GM12878 (cell line): ENCODE measurements at regions not wholly inside any gene's neighbourhood (a gene's known extent, or its start where the extent isn't known, plus 50 kb on each side); places are given as distances from the start of the nearest gene placed in this dataset.

Experiments
- ATAC-seq: fragments of 200-7000 bp; cut with Tn5 transposase; 3 replicates; pipeline ENCODE4 v1.9.1; 2020; ENCODE audit warnings: mild to moderate bottlenecking, moderate library complexity
- BruUV-seq: library from RNA; stranded (reverse); fragments of 400-500 nt; replicated peaks from 2 replicates; lab custom pipeline; 2021; lab: Mats Ljungman, UMichigan
- CTCF ChIA-PET: fragments of 300-600 bp; sonication (Branson Sonifier 250); formaldehyde crosslinking; extraction: SDS; loops from one replicate; lab custom pipeline; 2021; ENCODE audit warnings: inconsistent platforms; lab: Yijun Ruan, JAX
- POLR2A ChIA-PET: fragments of 350-600 bp; formaldehyde crosslinking; extraction: SDS; loops from one replicate; lab custom pipeline; 2021; ENCODE audit warnings: inconsistent platforms; lab: Charles Lee
- RAD21 ChIA-PET: fragments of 300-600 bp; sonication (Branson Sonifier 250); formaldehyde crosslinking; loops from one replicate; lab custom pipeline; 2023; ENCODE audit warnings: antibody characterized with exemption; ENCODE audit not compliant: unreplicated experiment; lab: Charles Lee
- SMC1A ChIA-PET: fragments of 300-600 bp; sonication (Branson Sonifier 250); formaldehyde crosslinking; loops from one replicate; lab custom pipeline; 2023; ENCODE audit not compliant: unreplicated experiment, uncharacterized antibody; lab: Charles Lee
- DNase-seq: peaks from one replicate; pipeline ENCODE4 v3.0.0-alpha.2; 2011; ENCODE audit warnings: low read depth, low spot score
- FAIRE-seq: peaks from 3 replicates; lab custom pipeline; 2011; peaks lifted over from hg19 to GRCh38; lab: Jason Lieb, UNC
- H2AFZ ChIP-seq: 2 replicates; pipeline ENCODE4 v1.6.0; 2011; ENCODE audit warnings: low read depth, low read length, control low read depth; ENCODE audit not compliant: control insufficient read depth
- H3K27ac ChIP-seq: 2 replicates; pipeline ENCODE4 v1.5.1; 2011; ENCODE audit warnings: control low read depth; ENCODE audit not compliant: control insufficient read depth, insufficient read depth
- H3K27me3 ChIP-seq, 2 experiments: replicated peaks in 1 of 2; 2 replicates each; pipeline versions ENCODE4 v1.6.0 to v1.6.1; 2011; ENCODE audit warnings: low read length in 1 of 2; ENCODE audit not compliant: control insufficient read depth in 2 of 2, insufficient read depth in 2 of 2
- H3K36me3 ChIP-seq, 2 experiments: 2 replicates each; pipeline ENCODE4 v1.5.1; 2011; ENCODE audit warnings: low read length in 1 of 2; ENCODE audit not compliant: control insufficient read depth in 2 of 2, insufficient read depth in 2 of 2
- H3K4me1 ChIP-seq: 2 replicates; pipeline ENCODE4 v1.6.1; 2011; ENCODE audit warnings: mild to moderate bottlenecking, low read length, moderate library complexity, mixed read lengths; ENCODE audit not compliant: control insufficient read depth, insufficient read depth
- H3K4me2 ChIP-seq: 2 replicates; pipeline ENCODE4 v1.6.0; 2011; ENCODE audit warnings: control low read depth; ENCODE audit not compliant: control insufficient read depth, insufficient read depth
- H3K4me3 ChIP-seq: fragments of 200-600 bp; sonication (generic); 2 replicates; pipeline ENCODE4 v1.5.1; 2016
- H3K79me2 ChIP-seq: 2 replicates; pipeline ENCODE4 v1.6.0; 2011; ENCODE audit warnings: low read length; ENCODE audit not compliant: control insufficient read depth, insufficient read depth
- H3K9ac ChIP-seq: 2 replicates; pipeline ENCODE4 v1.8.0; 2011; ENCODE audit warnings: low read length, control low read depth, mixed read lengths; ENCODE audit not compliant: control insufficient read depth, insufficient read depth
- H3K9me3 ChIP-seq: replicated peaks from 3 replicates; pipeline ENCODE4 v1.5.1; 2011; ENCODE audit warnings: mild to moderate bottlenecking, low read length; ENCODE audit not compliant: control insufficient read depth, insufficient read depth
- H4K20me1 ChIP-seq: 2 replicates; pipeline ENCODE4 v1.6.0; 2011; ENCODE audit not compliant: control insufficient read depth, insufficient read depth
- CBX5 ChIP-seq: sonication (generic); IDR thresholded peaks from 2 replicates; pipeline ENCODE4 v1.6.1; 2016; ENCODE audit warnings: low read depth, moderate library complexity, mild to moderate bottlenecking, inconsistent platforms
- CREB1 ChIP-seq: IDR thresholded peaks from 2 replicates; pipeline ENCODE4 v1.6.1; 2012; ENCODE audit warnings: low read depth, mild to moderate bottlenecking, inconsistent platforms
- ETV6 ChIP-seq, 2 experiments: fragments of 450-650 bp in 1 of 2; IDR thresholded peaks in 1 of 2; conservative IDR thresholded peaks in 1 of 2; 2 replicates each; pipeline ENCODE4 v1.6.1; 2014; ENCODE audit warnings: antibody characterized with exemption in 1 of 2, borderline replicate concordance in 1 of 2, low read depth in 1 of 2, mild to moderate bottlenecking in 1 of 2, moderate library complexity in 1 of 2
- JUNB ChIP-seq: IDR thresholded peaks from 2 replicates; pipeline ENCODE4 v1.6.1; 2016; ENCODE audit warnings: antibody characterized with exemption, mild to moderate bottlenecking
- NFYA ChIP-seq: IDR thresholded peaks from 2 replicates; pipeline ENCODE4 v1.6.1; 2011; ENCODE audit warnings: low read depth, mild to moderate bottlenecking, low read length, improper control_type of control experiment, borderline replicate concordance
- PAX8 ChIP-seq: fragments of 450-650 bp; IDR thresholded peaks from 2 replicates; pipeline ENCODE4 v1.6.1; 2017; ENCODE audit warnings: mild to moderate bottlenecking, moderate library complexity
- STAT1 ChIP-seq: fragments of 450-650 bp; conservative IDR thresholded peaks from 2 replicates; pipeline ENCODE4 v1.6.1; 2014; ENCODE audit warnings: antibody characterized with exemption, mild to moderate bottlenecking
- TCF12 ChIP-seq: IDR thresholded peaks from 2 replicates; pipeline ENCODE4 v1.6.1; 2011; ENCODE audit warnings: low read depth, mild to moderate bottlenecking, low read length
- ZNF207 ChIP-seq: fragments of 450-650 bp; IDR thresholded peaks from 2 replicates; pipeline ENCODE4 v1.6.1; 2014; ENCODE audit warnings: antibody characterized with exemption, mild to moderate bottlenecking, borderline replicate concordance
- in situ Hi-C: fragments of 300-500 bp; cut with MboI; formaldehyde crosslinking; loops from 9 replicates; pipeline ENCODE4 v1.14.3; 2018; ENCODE audit warnings: mixed read lengths
- intact Hi-C: fragments of 100-400 bp; cut with micrococcal nuclease; formaldehyde crosslinking; loops from one replicate; pipeline ENCODE4 v1.14.2; 2022; ENCODE audit not compliant: unreplicated experiment
- TF ChIP-seq, protein P1 (sequence below): fragments of 450-650 bp; formaldehyde crosslinking; IDR thresholded peaks from 2 replicates; pipeline ENCODE4 v1.4.0; 2020; ENCODE audit warnings: mild to moderate bottlenecking, moderate library complexity
- TF ChIP-seq, protein P2 (sequence below): IDR thresholded peaks from 2 replicates; pipeline ENCODE4 v1.6.1; 2012; ENCODE audit warnings: low read depth, low read length, improper control_type of control experiment
- TF ChIP-seq, protein P3 (sequence below): fragments of 450-650 bp; IDR thresholded peaks from 2 replicates; pipeline ENCODE4 v1.6.1; 2017; ENCODE audit warnings: borderline replicate concordance

DNA sequence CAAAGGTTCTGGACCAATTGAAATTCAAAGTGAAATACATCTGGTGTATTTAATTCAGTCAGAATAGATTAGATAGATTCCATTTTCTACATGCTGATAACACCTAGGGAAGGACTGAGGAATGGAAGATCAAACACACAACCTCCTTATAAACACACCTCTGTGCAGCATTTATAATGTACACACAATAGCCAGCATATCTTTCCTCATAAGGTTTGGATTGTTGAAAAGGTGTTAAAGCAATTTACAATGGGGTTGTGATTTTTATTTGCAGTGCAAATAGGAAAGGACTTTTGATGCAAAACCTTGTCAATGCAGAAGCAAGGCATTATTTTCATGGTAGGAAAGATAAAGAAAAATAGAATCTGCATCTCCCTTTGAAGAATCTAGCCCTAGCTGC is 448.9 kb upstream of the KCNMB2 start:
- H3K27ac ChIP-seq, result no peak overlapping the region
- no peaks in the 10 kb centered on the region for H4K20me1 ChIP-seq
- no peak overlapping the region for H3K4me3 ChIP-seq
- H3K9ac ChIP-seq, result no peak overlapping the region
- FAIRE-seq, result no peak
- H3K4me1 ChIP-seq, result no peaks in the 10 kb centered on the region
- TF ChIP-seq, protein P1, sequence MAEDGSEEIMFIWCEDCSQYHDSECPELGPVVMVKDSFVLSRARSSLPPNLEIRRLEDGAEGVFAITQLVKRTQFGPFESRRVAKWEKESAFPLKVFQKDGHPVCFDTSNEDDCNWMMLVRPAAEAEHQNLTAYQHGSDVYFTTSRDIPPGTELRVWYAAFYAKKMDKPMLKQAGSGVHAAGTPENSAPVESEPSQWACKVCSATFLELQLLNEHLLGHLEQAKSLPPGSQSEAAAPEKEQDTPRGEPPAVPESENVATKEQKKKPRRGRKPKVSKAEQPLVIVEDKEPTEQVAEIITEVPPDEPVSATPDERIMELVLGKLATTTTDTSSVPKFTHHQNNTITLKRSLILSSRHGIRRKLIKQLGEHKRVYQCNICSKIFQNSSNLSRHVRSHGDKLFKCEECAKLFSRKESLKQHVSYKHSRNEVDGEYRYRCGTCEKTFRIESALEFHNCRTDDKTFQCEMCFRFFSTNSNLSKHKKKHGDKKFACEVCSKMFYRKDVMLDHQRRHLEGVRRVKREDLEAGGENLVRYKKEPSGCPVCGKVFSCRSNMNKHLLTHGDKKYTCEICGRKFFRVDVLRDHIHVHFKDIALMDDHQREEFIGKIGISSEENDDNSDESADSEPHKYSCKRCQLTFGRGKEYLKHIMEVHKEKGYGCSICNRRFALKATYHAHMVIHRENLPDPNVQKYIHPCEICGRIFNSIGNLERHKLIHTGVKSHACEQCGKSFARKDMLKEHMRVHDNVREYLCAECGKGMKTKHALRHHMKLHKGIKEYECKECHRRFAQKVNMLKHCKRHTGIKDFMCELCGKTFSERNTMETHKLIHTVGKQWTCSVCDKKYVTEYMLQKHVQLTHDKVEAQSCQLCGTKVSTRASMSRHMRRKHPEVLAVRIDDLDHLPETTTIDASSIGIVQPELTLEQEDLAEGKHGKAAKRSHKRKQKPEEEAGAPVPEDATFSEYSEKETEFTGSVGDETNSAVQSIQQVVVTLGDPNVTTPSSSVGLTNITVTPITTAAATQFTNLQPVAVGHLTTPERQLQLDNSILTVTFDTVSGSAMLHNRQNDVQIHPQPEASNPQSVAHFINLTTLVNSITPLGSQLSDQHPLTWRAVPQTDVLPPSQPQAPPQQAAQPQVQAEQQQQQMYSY (CRISPR knock-in tag), result no peak
- TF ChIP-seq ZNF207, result no peak
- no peak for TF ChIP-seq CREB1
- no peak for TF ChIP-seq CBX5
- no peak for TF ChIP-seq TCF12
- TF ChIP-seq NFYA, result no peak
- TF ChIP-seq JUNB, result no peak
- TF ChIP-seq ETV6 (conservative IDR thresholded peaks at IDR 0.05 in 1 of 2, IDR thresholded peaks at IDR 0.05 in 1 of 2; ENCODE audit: borderline replicate concordance in 1 of 2, low read depth in 1 of 2), result no peak
- TF ChIP-seq STAT1, result no peak
- TF ChIP-seq, protein P2, sequence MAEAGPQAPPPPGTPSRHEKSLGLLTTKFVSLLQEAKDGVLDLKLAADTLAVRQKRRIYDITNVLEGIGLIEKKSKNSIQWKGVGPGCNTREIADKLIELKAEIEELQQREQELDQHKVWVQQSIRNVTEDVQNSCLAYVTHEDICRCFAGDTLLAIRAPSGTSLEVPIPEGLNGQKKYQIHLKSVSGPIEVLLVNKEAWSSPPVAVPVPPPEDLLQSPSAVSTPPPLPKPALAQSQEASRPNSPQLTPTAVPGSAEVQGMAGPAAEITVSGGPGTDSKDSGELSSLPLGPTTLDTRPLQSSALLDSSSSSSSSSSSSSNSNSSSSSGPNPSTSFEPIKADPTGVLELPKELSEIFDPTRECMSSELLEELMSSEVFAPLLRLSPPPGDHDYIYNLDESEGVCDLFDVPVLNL, result no peak
- TF ChIP-seq PAX8, result no peak
- TF ChIP-seq, protein P3, sequence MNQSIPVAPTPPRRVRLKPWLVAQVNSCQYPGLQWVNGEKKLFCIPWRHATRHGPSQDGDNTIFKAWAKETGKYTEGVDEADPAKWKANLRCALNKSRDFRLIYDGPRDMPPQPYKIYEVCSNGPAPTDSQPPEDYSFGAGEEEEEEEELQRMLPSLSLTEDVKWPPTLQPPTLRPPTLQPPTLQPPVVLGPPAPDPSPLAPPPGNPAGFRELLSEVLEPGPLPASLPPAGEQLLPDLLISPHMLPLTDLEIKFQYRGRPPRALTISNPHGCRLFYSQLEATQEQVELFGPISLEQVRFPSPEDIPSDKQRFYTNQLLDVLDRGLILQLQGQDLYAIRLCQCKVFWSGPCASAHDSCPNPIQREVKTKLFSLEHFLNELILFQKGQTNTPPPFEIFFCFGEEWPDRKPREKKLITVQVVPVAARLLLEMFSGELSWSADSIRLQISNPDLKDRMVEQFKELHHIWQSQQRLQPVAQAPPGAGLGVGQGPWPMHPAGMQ, result no peak
- TF ChIP-seq, all 136 proteins: peak for 0
- POLR2A ChIA-PET, result no interaction called here
- intact Hi-C loops, result no loop called here
- DNase-seq (no peak), ATAC-seq (no peak)
- Histone ChIP-seq H3K36me3 (no peaks in the 10 kb centered on the region), H2AFZ (no peak overlapping the region), H3K4me2 (no peak overlapping the region), H3K9me3 (no peaks in the 10 kb centered on the region), H3K79me2 (no peaks in the 10 kb centered on the region), H3K27me3 (no peaks in the 10 kb centered on the region; a peak in 1 of 4 replicates)
- BruUV-seq, result no TSS peak
- in situ Hi-C loops, result no loop called here
- RAD21 ChIA-PET, result no interaction called here
- SMC1A ChIA-PET, result no interaction called here
- CTCF ChIA-PET, result no interaction called here
